Fibroblast of mammary gland (primary cell): ENCODE measurements at regions not wholly inside any gene's neighbourhood (a gene's known extent, or its start where the extent isn't known, plus 50 kb on each side); places are given as distances from the start of the nearest gene placed in this dataset.

ENCODE experiments used
- DNase-seq: peaks from one replicate; pipeline ENCODE4 v3.0.0-alpha.2; 2010; ENCODE audit warnings: low read depth
- H3K4me3 ChIP-seq: 2 replicates; pipeline ENCODE4 v1.5.1; 2011; ENCODE audit warnings: low read depth, mild to moderate bottlenecking, low read length, moderate library complexity; ENCODE audit not compliant: control insufficient read depth
- TF ChIP-seq, protein P1 (sequence below): conservative IDR thresholded peaks from 2 replicates; pipeline ENCODE4 v1.5.1; 2011; ENCODE audit warnings: low read depth, low read length, inconsistent platforms; ENCODE audit not compliant: control insufficient read depth, insufficient read depth

DNA sequence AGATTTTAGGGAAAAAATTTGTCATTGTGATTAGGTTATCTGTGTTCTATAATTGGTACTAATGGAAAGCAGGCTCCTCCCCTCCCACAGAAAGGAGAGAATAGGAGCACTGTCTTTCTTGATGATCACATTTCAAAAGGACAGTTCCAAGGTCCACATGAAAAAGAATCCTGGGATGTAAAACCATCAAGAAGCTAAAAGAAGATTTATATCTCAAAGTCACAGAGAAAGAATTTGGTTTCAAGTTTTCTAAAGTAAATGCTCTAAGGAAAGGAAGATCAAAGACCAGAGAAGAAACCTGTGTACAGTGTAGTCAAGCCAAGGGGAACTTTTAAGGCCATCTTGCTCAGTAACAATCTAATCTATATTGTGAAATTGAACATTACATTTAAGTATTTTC is 652.7 kb upstream of the HS3ST5 start:
- H3K4me3 ChIP-seq, result no peak overlapping the region
- no peak for DNase-seq
- TF ChIP-seq, protein P1, sequence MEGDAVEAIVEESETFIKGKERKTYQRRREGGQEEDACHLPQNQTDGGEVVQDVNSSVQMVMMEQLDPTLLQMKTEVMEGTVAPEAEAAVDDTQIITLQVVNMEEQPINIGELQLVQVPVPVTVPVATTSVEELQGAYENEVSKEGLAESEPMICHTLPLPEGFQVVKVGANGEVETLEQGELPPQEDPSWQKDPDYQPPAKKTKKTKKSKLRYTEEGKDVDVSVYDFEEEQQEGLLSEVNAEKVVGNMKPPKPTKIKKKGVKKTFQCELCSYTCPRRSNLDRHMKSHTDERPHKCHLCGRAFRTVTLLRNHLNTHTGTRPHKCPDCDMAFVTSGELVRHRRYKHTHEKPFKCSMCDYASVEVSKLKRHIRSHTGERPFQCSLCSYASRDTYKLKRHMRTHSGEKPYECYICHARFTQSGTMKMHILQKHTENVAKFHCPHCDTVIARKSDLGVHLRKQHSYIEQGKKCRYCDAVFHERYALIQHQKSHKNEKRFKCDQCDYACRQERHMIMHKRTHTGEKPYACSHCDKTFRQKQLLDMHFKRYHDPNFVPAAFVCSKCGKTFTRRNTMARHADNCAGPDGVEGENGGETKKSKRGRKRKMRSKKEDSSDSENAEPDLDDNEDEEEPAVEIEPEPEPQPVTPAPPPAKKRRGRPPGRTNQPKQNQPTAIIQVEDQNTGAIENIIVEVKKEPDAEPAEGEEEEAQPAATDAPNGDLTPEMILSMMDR, result no peak

DNA sequence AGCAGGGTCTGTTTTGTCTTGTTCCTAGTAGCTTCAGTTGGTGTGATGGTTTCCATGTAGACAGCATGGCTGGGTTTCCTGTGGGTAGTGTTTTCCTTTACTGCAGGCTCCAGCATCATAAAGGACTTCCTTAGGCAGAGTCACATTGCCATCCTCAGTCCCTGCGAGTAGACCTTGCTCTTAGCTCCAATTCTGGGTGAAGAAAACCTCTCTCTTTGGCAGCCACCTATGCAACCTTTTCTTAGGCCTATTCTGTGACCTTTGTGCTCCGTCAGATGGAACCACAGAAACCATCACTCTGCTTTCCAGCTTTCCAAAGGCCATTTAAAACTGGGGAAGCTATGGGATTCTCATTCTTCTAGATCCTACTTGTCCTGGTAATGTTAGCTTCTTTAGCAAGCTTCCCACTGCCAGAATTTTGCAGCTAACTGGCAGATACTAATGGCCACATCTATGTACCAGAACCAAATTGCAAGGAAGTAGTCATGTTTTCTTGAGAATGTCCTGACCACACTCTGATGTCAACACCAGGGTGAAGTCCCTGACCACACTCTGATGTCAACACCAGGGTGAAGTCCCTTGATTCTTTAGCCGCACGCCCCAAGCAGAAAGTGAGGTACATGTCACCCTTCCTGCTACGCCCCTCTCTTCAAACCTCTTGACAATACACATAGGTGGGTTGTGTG is 646.6 kb upstream of the HS3ST5 start:
- H3K4me3 ChIP-seq, result no peak overlapping the region
- TF ChIP-seq, protein P1, result no peak
- DNase-seq, result no peak

DNA sequence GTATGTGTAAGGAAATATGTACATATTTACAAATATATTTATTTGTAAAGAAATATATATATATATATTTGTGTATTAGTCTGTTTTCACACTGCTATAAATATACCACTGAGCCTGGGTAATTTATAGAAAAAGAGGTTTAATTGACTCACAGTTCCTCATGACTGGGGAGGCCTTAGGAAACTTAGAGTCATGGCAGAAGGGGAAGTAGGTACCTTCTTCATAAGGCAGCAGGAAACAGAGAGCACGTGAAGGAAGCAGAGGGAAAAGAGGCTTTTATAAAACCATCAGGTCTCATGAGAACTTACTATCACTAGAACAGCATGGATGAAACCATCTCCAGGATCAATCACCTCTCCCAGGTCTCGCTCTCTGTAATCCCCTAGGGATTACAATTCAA is 644.5 kb upstream of the HS3ST5 start:
- DNase-seq, result no peak
- H3K4me3 ChIP-seq, result no peak overlapping the region
- TF ChIP-seq, protein P1, result no peak

- no peak overlapping the region for H3K4me3 ChIP-seq
- no peak for DNase-seq
- TF ChIP-seq, protein P1, result no peak
Observed at GRCh38 chr6:114955363-114955762, 612.5 kb upstream of the HS3ST5 start.

GRCh38 chr6:114952229-114952628 is 609.4 kb upstream of the HS3ST5 start:
- no peak overlapping the region for H3K4me3 ChIP-seq
- TF ChIP-seq, protein P1, result no peak
- no peak for DNase-seq

DNA sequence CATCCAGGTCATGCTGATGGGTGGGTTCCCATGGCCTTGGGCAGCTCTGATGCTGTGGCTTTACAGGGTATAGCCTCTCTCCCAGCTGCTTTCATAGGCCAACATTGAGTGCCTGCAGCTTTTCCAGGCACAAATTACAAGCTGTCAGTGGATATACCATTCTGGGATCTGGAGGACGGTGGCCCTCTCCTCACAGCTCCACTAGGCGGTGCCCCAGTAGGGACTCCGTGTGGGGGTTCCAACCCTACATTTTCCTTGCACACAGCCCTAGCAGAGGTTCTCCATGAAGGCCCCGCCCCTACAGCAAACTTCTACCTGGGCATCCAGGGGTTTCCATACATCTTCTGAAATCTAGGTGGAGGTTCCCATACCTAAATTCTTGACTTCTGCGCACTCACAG is 602.6 kb upstream of the HS3ST5 start:
- H3K4me3 ChIP-seq, result no peak overlapping the region
- TF ChIP-seq, protein P1, result no peak
- no peak for DNase-seq

DNA sequence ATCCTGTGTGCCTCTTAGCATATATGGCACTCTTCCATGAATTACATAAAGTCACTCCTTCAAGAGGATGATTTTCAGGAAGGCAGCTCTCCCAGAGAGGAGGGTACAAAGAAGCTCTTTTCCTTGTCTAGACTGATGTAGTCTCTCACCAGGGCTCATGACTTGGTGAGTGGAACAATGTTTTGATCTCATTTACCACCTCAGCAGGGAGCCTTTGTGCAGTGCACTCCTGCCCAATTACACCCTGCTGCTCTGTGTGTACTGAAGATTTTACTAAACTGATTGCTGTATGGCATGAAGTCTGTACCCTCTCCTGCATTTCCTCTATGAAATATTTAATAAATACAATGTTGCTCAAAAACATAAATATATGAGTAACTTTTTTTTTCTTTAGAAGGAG is 598.3 kb upstream of the HS3ST5 start:
- TF ChIP-seq, protein P1, result no peak
- no peak overlapping the region for H3K4me3 ChIP-seq
- no peak for DNase-seq
